ENCODE measurements at regions not wholly inside any gene's neighbourhood (a gene's known extent, or its start where the extent isn't known, plus 50 kb on each side); places are given as distances from the start of the nearest gene placed in this dataset.

DNA sequence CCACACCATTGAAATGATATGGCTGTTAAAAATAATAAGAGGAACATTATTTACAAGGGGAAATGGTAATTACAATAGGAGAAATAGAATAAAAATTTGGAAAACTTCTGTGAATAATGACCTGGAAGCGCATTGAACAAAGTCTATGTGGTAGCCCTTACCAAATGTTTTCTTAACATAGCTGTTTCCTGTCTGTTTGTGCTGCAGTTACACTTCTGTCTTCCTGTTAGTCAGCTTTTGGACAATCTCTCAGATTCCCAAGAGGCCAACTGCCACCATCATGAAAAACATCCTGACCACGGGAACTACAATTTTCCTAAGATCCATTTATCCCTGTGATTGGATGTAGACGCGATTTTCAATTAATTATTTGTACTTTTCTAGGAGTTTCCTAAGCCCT lies 754.4 kb upstream of the MARCKS start:
- Histone ChIP-seq H3K9me3 (ENCODE audit: control insufficient read depth in 1 of 2, insufficient read depth in 1 of 2, low read depth in 1 of 2, low read length in 2 of 2) (no peaks in the 10 kb centered on the region), H3K79me2 (ENCODE audit: insufficient read depth, low read length) (no peaks in the 10 kb centered on the region), H3K4me3 (replicated peaks in 1 of 2; ENCODE audit: low read depth in 1 of 2, low read length in 2 of 2) (no peak overlapping the region), H3K9me2 (ENCODE audit: insufficient read depth) (no peaks in the 10 kb centered on the region), H3K9ac (ENCODE audit: low read length) (no peak overlapping the region), H4K20me1 (ENCODE audit: insufficient read depth) (no peaks in the 10 kb centered on the region), H3K4me1 (ENCODE audit: control insufficient read depth in 1 of 2, insufficient read depth in 2 of 2, low read length in 2 of 2) (no peaks in the 10 kb centered on the region), H3K4me2 (ENCODE audit: low read length) (no peak overlapping the region), H3K36me3 (ENCODE audit: control insufficient read depth in 1 of 2, insufficient read depth in 2 of 2, low read length in 2 of 2) (no peaks in the 10 kb centered on the region), H2AFZ (ENCODE audit: low read depth, low read length, poor library complexity, severe bottlenecking) (no peak overlapping the region), H3K27ac (ENCODE audit: low read depth, low read length) (no peak overlapping the region), H3K27me3 (ENCODE audit: insufficient read depth, low read length) (no peaks in the 10 kb centered on the region)
- TF ChIP-seq, protein P1, sequence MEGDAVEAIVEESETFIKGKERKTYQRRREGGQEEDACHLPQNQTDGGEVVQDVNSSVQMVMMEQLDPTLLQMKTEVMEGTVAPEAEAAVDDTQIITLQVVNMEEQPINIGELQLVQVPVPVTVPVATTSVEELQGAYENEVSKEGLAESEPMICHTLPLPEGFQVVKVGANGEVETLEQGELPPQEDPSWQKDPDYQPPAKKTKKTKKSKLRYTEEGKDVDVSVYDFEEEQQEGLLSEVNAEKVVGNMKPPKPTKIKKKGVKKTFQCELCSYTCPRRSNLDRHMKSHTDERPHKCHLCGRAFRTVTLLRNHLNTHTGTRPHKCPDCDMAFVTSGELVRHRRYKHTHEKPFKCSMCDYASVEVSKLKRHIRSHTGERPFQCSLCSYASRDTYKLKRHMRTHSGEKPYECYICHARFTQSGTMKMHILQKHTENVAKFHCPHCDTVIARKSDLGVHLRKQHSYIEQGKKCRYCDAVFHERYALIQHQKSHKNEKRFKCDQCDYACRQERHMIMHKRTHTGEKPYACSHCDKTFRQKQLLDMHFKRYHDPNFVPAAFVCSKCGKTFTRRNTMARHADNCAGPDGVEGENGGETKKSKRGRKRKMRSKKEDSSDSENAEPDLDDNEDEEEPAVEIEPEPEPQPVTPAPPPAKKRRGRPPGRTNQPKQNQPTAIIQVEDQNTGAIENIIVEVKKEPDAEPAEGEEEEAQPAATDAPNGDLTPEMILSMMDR (IDR thresholded peaks at IDR 0.05 in 2 of 3, conservative IDR thresholded peaks at IDR 0.05 in 1 of 3; ENCODE audit: borderline replicate concordance in 1 of 3, insufficient read depth in 1 of 3, low read depth in 2 of 3, low read length in 2 of 3), result no peak
- TF ChIP-seq CEBPB (IDR thresholded peaks at IDR 0.05; ENCODE audit: low read depth) (no peak), SIN3A (IDR thresholded peaks at IDR 0.05; ENCODE audit: low read depth) (no peak)
- TF ChIP-seq, protein P2, sequence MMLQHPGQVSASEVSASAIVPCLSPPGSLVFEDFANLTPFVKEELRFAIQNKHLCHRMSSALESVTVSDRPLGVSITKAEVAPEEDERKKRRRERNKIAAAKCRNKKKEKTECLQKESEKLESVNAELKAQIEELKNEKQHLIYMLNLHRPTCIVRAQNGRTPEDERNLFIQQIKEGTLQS (IDR thresholded peaks at IDR 0.05), result no peak
- TF ChIP-seq, protein P3, sequence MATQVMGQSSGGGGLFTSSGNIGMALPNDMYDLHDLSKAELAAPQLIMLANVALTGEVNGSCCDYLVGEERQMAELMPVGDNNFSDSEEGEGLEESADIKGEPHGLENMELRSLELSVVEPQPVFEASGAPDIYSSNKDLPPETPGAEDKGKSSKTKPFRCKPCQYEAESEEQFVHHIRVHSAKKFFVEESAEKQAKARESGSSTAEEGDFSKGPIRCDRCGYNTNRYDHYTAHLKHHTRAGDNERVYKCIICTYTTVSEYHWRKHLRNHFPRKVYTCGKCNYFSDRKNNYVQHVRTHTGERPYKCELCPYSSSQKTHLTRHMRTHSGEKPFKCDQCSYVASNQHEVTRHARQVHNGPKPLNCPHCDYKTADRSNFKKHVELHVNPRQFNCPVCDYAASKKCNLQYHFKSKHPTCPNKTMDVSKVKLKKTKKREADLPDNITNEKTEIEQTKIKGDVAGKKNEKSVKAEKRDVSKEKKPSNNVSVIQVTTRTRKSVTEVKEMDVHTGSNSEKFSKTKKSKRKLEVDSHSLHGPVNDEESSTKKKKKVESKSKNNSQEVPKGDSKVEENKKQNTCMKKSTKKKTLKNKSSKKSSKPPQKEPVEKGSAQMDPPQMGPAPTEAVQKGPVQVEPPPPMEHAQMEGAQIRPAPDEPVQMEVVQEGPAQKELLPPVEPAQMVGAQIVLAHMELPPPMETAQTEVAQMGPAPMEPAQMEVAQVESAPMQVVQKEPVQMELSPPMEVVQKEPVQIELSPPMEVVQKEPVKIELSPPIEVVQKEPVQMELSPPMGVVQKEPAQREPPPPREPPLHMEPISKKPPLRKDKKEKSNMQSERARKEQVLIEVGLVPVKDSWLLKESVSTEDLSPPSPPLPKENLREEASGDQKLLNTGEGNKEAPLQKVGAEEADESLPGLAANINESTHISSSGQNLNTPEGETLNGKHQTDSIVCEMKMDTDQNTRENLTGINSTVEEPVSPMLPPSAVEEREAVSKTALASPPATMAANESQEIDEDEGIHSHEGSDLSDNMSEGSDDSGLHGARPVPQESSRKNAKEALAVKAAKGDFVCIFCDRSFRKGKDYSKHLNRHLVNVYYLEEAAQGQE (IDR thresholded peaks at IDR 0.05; ENCODE audit: low read depth), result no peak
- no TSS peak for BruUV-seq (replicated peaks)
- ChIA-PET POLR2A (no interaction called here), CTCF (no interaction called here), RAD21 (ENCODE audit: low non-redundant PET in 1 of 2, low total read pairs in 2 of 2, uncharacterized antibody in 2 of 2, unreplicated experiment in 2 of 2) (no interaction called here)
- DNase-seq (ENCODE audit: low read depth, low spot score) (no peak), ATAC-seq (no peak)
- intact Hi-C loops (cut with micrococcal nuclease), result no loop called here
